IMR-90 (cell line): ENCODE measurements at regions not wholly inside any gene's neighbourhood (a gene's known extent, or its start where the extent isn't known, plus 50 kb on each side); places are given as distances from the start of the nearest gene placed in this dataset.

Source experiments
- ATAC-seq: fragments of 200-7000 bp; cut with Tn5 transposase; 2 replicates; pipeline ENCODE4 v1.9.1; 2020; ENCODE audit warnings: low read depth, mild to moderate bottlenecking, moderate library complexity
- BruUV-seq: library from RNA; stranded (reverse); fragments of 400-500 nt; replicated peaks from 2 replicates; lab custom pipeline; 2021; lab: Mats Ljungman, UMichigan
- CTCF ChIA-PET: fragments of 300-600 bp; formaldehyde crosslinking; extraction: SDS; loops from one replicate; lab custom pipeline; 2021; ENCODE audit warnings: antibody characterized with exemption; lab: Yijun Ruan, JAX
- POLR2A ChIA-PET: fragments of 300-600 bp; sonication (Branson Sonifier 250); formaldehyde crosslinking; loops from one replicate; lab custom pipeline; 2022; ENCODE audit warnings: antibody characterized with exemption; ENCODE audit not compliant: unreplicated experiment; lab: Charles Lee
- DNase-seq: peaks from one replicate; pipeline ENCODE4 v3.0.0; 2013
- H2AFZ ChIP-seq: replicated peaks from 2 replicates; pipeline ENCODE3; 2013; ENCODE audit warnings: low read length, mild to moderate bottlenecking; ENCODE audit not compliant: poor library complexity
- H2AK5ac ChIP-seq: 2 replicates; pipeline ENCODE4 v1.6.1; 2013; ENCODE audit warnings: low read depth, low read length, inconsistent platforms
- H2AK9ac ChIP-seq: replicated peaks from 2 replicates; pipeline ENCODE3; 2013; ENCODE audit warnings: mild to moderate bottlenecking, low read depth, low read length, moderate library complexity; ENCODE audit not compliant: poor library complexity
- H2BK120ac ChIP-seq: 2 replicates; pipeline ENCODE4 v1.6.1; 2013; ENCODE audit warnings: low read depth, low read length, inconsistent platforms
- H2BK15ac ChIP-seq: 3 replicates; pipeline ENCODE4 v1.6.1; 2013; ENCODE audit warnings: low read depth, low read length, inconsistent platforms
- H2BK20ac ChIP-seq: 2 replicates; pipeline ENCODE4 v1.6.1; 2013; ENCODE audit warnings: low read depth, mild to moderate bottlenecking, inconsistent platforms, low read length, moderate library complexity
- H2BK5ac ChIP-seq: 2 replicates; pipeline ENCODE4 v1.6.1; 2013; ENCODE audit warnings: mild to moderate bottlenecking, low read depth, low read length, inconsistent platforms; ENCODE audit not compliant: poor library complexity, severe bottlenecking
- H3K14ac ChIP-seq: replicated peaks from 2 replicates; pipeline ENCODE4 v1.6.1; 2013; ENCODE audit warnings: low read depth, low read length, inconsistent platforms
- H3K18ac ChIP-seq: 2 replicates; pipeline ENCODE4 v1.6.1; 2013; ENCODE audit warnings: low read depth, low read length, control low read depth
- H3K23ac ChIP-seq: 2 replicates; pipeline ENCODE4 v1.6.1; 2013; ENCODE audit warnings: low read depth, low read length, inconsistent platforms
- H3K27ac ChIP-seq: 2 replicates; pipeline ENCODE4 v1.5.1; 2013; ENCODE audit warnings: mild to moderate bottlenecking, control low read depth, low read length; ENCODE audit not compliant: insufficient read depth
- H3K27me3 ChIP-seq: 2 replicates; pipeline ENCODE4 v1.6.1; 2013; ENCODE audit warnings: low read length; ENCODE audit not compliant: control insufficient read depth, insufficient read depth
- H3K36me3 ChIP-seq: 2 replicates; pipeline ENCODE4 v1.6.1; 2013; ENCODE audit warnings: low read length, mixed read lengths; ENCODE audit not compliant: control insufficient read depth, insufficient read depth
- H3K4ac ChIP-seq: 2 replicates; pipeline ENCODE4 v1.6.1; 2013; ENCODE audit warnings: low read depth, low read length, inconsistent platforms
- H3K4me1 ChIP-seq: 2 replicates; pipeline ENCODE4 v1.6.1; 2013; ENCODE audit warnings: low read length, mixed read lengths; ENCODE audit not compliant: control insufficient read depth, insufficient read depth
- H3K4me2 ChIP-seq: 2 replicates; pipeline ENCODE4 v1.6.1; 2013; ENCODE audit warnings: low read depth, mild to moderate bottlenecking, control low read depth, low read length, moderate library complexity
- H3K4me3 ChIP-seq: 2 replicates; pipeline ENCODE4 v1.5.1; 2013; ENCODE audit warnings: low read depth, mild to moderate bottlenecking, control low read depth, low read length, moderate library complexity; ENCODE audit not compliant: insufficient read depth
- H3K56ac ChIP-seq: 2 replicates; pipeline ENCODE4 v1.6.1; 2013; ENCODE audit warnings: low read length, inconsistent platforms; ENCODE audit not compliant: insufficient read depth; ENCODE audit errors: extremely low read depth
- H3K79me1 ChIP-seq, 2 experiments: 2 replicates each; pipeline ENCODE4 v1.6.1; 2013; ENCODE audit warnings: low read length in 2 of 2, inconsistent platforms in 1 of 2, low read depth in 1 of 2
- H3K9ac ChIP-seq: 2 replicates; pipeline ENCODE4 v1.6.1; 2013; ENCODE audit warnings: low read depth, low read length, control low read depth
- H3K9me1 ChIP-seq: 2 replicates; pipeline ENCODE4 v1.6.1; 2013; ENCODE audit warnings: low read length, inconsistent platforms; ENCODE audit not compliant: insufficient read depth
- H3K9me3 ChIP-seq: 2 replicates; pipeline ENCODE4 v1.6.1; 2013; ENCODE audit warnings: low read length; ENCODE audit not compliant: control insufficient read depth, insufficient read depth
- H4K20me1 ChIP-seq: 2 replicates; pipeline ENCODE4 v1.6.1; 2013; ENCODE audit warnings: low read length, inconsistent platforms; ENCODE audit not compliant: insufficient read depth
- H4K5ac ChIP-seq: 2 replicates; pipeline ENCODE4 v1.6.1; 2013; ENCODE audit warnings: mild to moderate bottlenecking, low read depth, low read length, control low read depth
- H4K8ac ChIP-seq, 2 experiments: 2 replicates each; pipeline ENCODE4 v1.6.1; 2013; ENCODE audit warnings: low read depth in 2 of 2, low read length in 2 of 2, control low read depth in 1 of 2, inconsistent platforms in 1 of 2
- H4K91ac ChIP-seq: 2 replicates; pipeline ENCODE4 v1.6.1; 2013; ENCODE audit warnings: low read depth, low read length, inconsistent platforms; ENCODE audit not compliant: insufficient read depth
- CEBPB ChIP-seq: IDR thresholded peaks from 2 replicates; pipeline ENCODE4 v1.6.1; 2012; ENCODE audit warnings: low read depth, low read length, improper control_type of control experiment
- CHD1 ChIP-seq: IDR thresholded peaks from 2 replicates; pipeline ENCODE4 v1.6.1; 2012; ENCODE audit warnings: low read depth, low read length, improper control_type of control experiment
- CTCF ChIP-seq: conservative IDR thresholded peaks from 2 replicates; pipeline ENCODE4 v1.5.1; 2012; ENCODE audit warnings: mild to moderate bottlenecking, low read depth, low read length, improper control_type of control experiment
- ELK1 ChIP-seq: fragments of 150-350 bp; IDR thresholded peaks from 2 replicates; pipeline ENCODE4 v1.6.1; 2016; ENCODE audit warnings: low read depth, mild to moderate bottlenecking, low read length, moderate library complexity, borderline replicate concordance
- FOS ChIP-seq: fragments of 150-350 bp; IDR thresholded peaks from 2 replicates; pipeline ENCODE4 v1.6.1; 2016; ENCODE audit warnings: low read depth, low read length
- MAFK ChIP-seq: IDR thresholded peaks from 2 replicates; pipeline ENCODE4 v1.6.1; 2012; ENCODE audit warnings: low read depth, low read length, improper control_type of control experiment
- MAZ ChIP-seq: IDR thresholded peaks from 2 replicates; pipeline ENCODE4 v1.6.1; 2012; ENCODE audit warnings: low read depth, mild to moderate bottlenecking, low read length, improper control_type of control experiment, moderate library complexity, borderline replicate concordance
- MXI1 ChIP-seq: IDR thresholded peaks from 2 replicates; pipeline ENCODE4 v1.6.1; 2012; ENCODE audit warnings: low read depth, mild to moderate bottlenecking, low read length, moderate library complexity, borderline replicate concordance
- NFE2L2 ChIP-seq: fragments of 150-350 bp; IDR thresholded peaks from 2 replicates; pipeline ENCODE4 v1.6.1; 2016; ENCODE audit warnings: low read depth, mild to moderate bottlenecking, low read length
- POLR2A ChIP-seq: IDR thresholded peaks from 2 replicates; pipeline ENCODE4 v1.6.1; 2012; ENCODE audit warnings: mild to moderate bottlenecking, low read depth, low read length
- RAD21 ChIP-seq: IDR thresholded peaks from 2 replicates; pipeline ENCODE4 v1.6.1; 2012; ENCODE audit warnings: low read length, improper control_type of control experiment
- RCOR1 ChIP-seq: IDR thresholded peaks from 2 replicates; pipeline ENCODE4 v1.6.1; 2012; ENCODE audit warnings: mild to moderate bottlenecking, low read length, improper control_type of control experiment; ENCODE audit not compliant: insufficient replicate concordance
- RFX5 ChIP-seq: IDR thresholded peaks from 2 replicates; pipeline ENCODE4 v1.8.0; 2012; ENCODE audit warnings: low read depth, mild to moderate bottlenecking, low read length, moderate library complexity
- SMC3 ChIP-seq: fragments of 150-350 bp; IDR thresholded peaks from 2 replicates; pipeline ENCODE4 v1.6.1; 2016; ENCODE audit warnings: low read depth, mild to moderate bottlenecking, antibody characterized with exemption, low read length, moderate library complexity
- USF2 ChIP-seq: fragments of 150-350 bp; IDR thresholded peaks from 2 replicates; pipeline ENCODE4 v1.6.1; 2017; ENCODE audit warnings: mild to moderate bottlenecking, antibody characterized with exemption, low read length, low read depth
- WGBS, 2 experiments: methylation state at CpG; one replicate each; pipeline versions ENCODE4 v1.1.5 to v1.1.7; 2013; ENCODE audit warnings: missing lambda C conversion rate in 2 of 2; ENCODE audit not compliant: insufficient read length in 1 of 2; ENCODE audit errors: extremely low coverage in 2 of 2; 5-methylcytosine and 5-hydroxymethylcytosine counted together
- dilution Hi-C: fragments of 300-500 bp; cut with HindIII; formaldehyde crosslinking; loops from one replicate; pipeline ENCODE4 v1.14.3; 2018; ENCODE audit warnings: low sequenced_read_pairs; ENCODE audit not compliant: unreplicated experiment
- in situ Hi-C: fragments of 300-500 bp; cut with MboI; formaldehyde crosslinking; loops from 3 replicates; pipeline ENCODE4 v1.14.3; 2019; ENCODE audit warnings: low sequenced_read_pairs, inconsistent platforms, mixed read lengths
- intact Hi-C: fragments of 100-400 bp; cut with micrococcal nuclease; formaldehyde crosslinking; loops from 2 replicates; pipeline ENCODE4 v1.10.0; 2022

GRCh38 chr12:67107751-67108269 lies 161.3 kb upstream of the CAND1 start:
- BruUV-seq = no TSS peak
- POLR2A ChIA-PET = no interaction called here
- H3K9me1 ChIP-seq = no peaks in the 10 kb centered on the region
- H3K18ac ChIP-seq = no peak overlapping the region
- H2AFZ ChIP-seq = no peak overlapping the region
- dilution Hi-C loops = no loop called here
- no peak overlapping the region for H2BK20ac ChIP-seq
- no peaks in the 10 kb centered on the region for H3K27me3 ChIP-seq
- no peak for TF ChIP-seq RCOR1
- no peak for TF ChIP-seq CHD1
- no peak for TF ChIP-seq CTCF
- TF ChIP-seq SMC3 = no peak
- TF ChIP-seq USF2 = no peak
- no peak for TF ChIP-seq FOS
- no peak for TF ChIP-seq RAD21
- TF ChIP-seq RFX5 = no peak
- TF ChIP-seq NFE2L2 = no peak
- no peak for TF ChIP-seq ELK1
- TF ChIP-seq MAFK = no peak
- no peak for TF ChIP-seq MAZ
- TF ChIP-seq POLR2A = no peak
- TF ChIP-seq MXI1 = no peak
- no peak for TF ChIP-seq CEBPB
- H2BK120ac ChIP-seq = no peak overlapping the region
- H2AK5ac ChIP-seq = no peak overlapping the region
- no peak overlapping the region for H3K27ac ChIP-seq
- H3K4ac ChIP-seq = no peak overlapping the region
- H4K5ac ChIP-seq = no peak overlapping the region
- DNase-seq (no peak), ATAC-seq (no peak)
- in situ Hi-C loops = no loop called here
- H3K36me3 ChIP-seq = no peaks in the 10 kb centered on the region
- H3K9me3 ChIP-seq = no peaks in the 10 kb centered on the region
- no peak overlapping the region for H3K9ac ChIP-seq
- H4K8ac ChIP-seq = no peak overlapping the region
- WGBS, 2 experiments = no CpG with 5 or more reads among the region's 1 CpG
- no peaks in the 10 kb centered on the region for H3K4me1 ChIP-seq
- H3K4me2 ChIP-seq = no peak overlapping the region
- no peak overlapping the region for H3K56ac ChIP-seq
- H2AK9ac ChIP-seq = no peak overlapping the region
- H4K91ac ChIP-seq = no peak overlapping the region
- CTCF ChIA-PET = no interaction called here
- intact Hi-C loops = no loop called here
- no peak overlapping the region for H3K14ac ChIP-seq
- H2BK15ac ChIP-seq = no peak overlapping the region
- no peak overlapping the region for H2BK5ac ChIP-seq
- H3K4me3 ChIP-seq = no peak overlapping the region
- no peaks in the 10 kb centered on the region for H3K79me1 ChIP-seq
- H3K23ac ChIP-seq = no peak overlapping the region
- H4K20me1 ChIP-seq = no peaks in the 10 kb centered on the region
